SK-N-SH (cell line): ENCODE measurements at regions not wholly inside any gene's neighbourhood (a gene's known extent, or its start where the extent isn't known, plus 50 kb on each side); places are given as distances from the start of the nearest gene placed in this dataset.

Experiments
- NRF1 ChIP-seq: IDR thresholded peaks from 2 replicates; pipeline ENCODE4 v1.6.1; 2012; ENCODE audit warnings: low read depth, mild to moderate bottlenecking, low read length
- POLR2AphosphoS5 ChIP-seq: IDR thresholded peaks from 2 replicates; pipeline ENCODE4 v1.6.1; 2012; ENCODE audit warnings: low read depth, low read length
- TF ChIP-seq, protein P1 (sequence below): fragments of 200-600 bp; sonication (generic); IDR thresholded peaks from 2 replicates; pipeline ENCODE4 v1.6.1; 2017; ENCODE audit warnings: antibody characterized with exemption, mild to moderate bottlenecking, moderate library complexity

GRCh38 chr5:2217219-2217618 is 334.5 kb upstream of the IRX4 start:
- TF ChIP-seq, protein P1, sequence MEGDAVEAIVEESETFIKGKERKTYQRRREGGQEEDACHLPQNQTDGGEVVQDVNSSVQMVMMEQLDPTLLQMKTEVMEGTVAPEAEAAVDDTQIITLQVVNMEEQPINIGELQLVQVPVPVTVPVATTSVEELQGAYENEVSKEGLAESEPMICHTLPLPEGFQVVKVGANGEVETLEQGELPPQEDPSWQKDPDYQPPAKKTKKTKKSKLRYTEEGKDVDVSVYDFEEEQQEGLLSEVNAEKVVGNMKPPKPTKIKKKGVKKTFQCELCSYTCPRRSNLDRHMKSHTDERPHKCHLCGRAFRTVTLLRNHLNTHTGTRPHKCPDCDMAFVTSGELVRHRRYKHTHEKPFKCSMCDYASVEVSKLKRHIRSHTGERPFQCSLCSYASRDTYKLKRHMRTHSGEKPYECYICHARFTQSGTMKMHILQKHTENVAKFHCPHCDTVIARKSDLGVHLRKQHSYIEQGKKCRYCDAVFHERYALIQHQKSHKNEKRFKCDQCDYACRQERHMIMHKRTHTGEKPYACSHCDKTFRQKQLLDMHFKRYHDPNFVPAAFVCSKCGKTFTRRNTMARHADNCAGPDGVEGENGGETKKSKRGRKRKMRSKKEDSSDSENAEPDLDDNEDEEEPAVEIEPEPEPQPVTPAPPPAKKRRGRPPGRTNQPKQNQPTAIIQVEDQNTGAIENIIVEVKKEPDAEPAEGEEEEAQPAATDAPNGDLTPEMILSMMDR = no peak
- TF ChIP-seq POLR2AphosphoS5 (no peak), NRF1 (no peak)
